Erythroblast (primary cell): ENCODE measurements at regions not wholly inside any gene's neighbourhood (a gene's known extent, or its start where the extent isn't known, plus 50 kb on each side); places are given as distances from the start of the nearest gene placed in this dataset.

Experiments used
- GATA1 ChIP-seq: IDR thresholded peaks from 2 replicates; pipeline ENCODE4 v1.6.1; 2011; ENCODE audit warnings: low read depth, mild to moderate bottlenecking, control low read depth, low read length, moderate library complexity
- POLR2A ChIP-seq: IDR thresholded peaks from 2 replicates; pipeline ENCODE4 v1.6.1; 2011; ENCODE audit warnings: mild to moderate bottlenecking, low read length

DNA sequence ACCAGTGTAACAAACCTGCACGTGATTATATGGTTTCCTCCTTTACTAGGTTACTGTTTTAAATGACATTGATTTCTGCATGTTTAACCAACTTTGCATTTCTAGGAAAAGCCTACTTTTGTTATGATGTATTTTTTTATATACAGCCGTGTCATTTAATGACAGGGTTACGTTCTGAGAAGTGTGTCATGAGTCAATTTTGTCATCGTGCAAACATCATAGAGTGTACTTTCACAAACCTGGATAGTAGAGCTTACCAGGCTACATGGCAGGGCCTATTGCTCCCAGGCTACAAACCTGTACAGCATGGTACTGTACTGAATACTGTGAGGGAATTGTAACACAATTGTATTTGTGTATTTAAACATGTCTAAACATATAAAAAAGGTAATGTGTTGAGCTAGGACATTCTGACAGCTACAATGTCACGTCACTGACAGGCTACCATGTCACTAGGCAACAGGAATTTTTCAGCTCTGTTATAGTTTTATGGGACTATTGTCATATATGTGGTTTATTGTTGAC, 205.3 kb downstream of the PRL start:
- TF ChIP-seq POLR2A = no peak
- no peak for TF ChIP-seq GATA1
